DND-41 (cell line): ENCODE measurements at regions not wholly inside any gene's neighbourhood (a gene's known extent, or its start where the extent isn't known, plus 50 kb on each side); places are given as distances from the start of the nearest gene placed in this dataset.

Experiments used
- ATAC-seq: fragments of 200-7000 bp; cut with Tn5 transposase; 3 replicates; pipeline ENCODE4 v1.9.1; 2021; ENCODE audit warnings: low read depth; ENCODE audit not compliant: insufficient read depth
- DNase-seq: peaks from one replicate; pipeline ENCODE4 v3.0.0-alpha.2; 2020
- H2AFZ ChIP-seq: 2 replicates; pipeline ENCODE4 v1.6.0; 2012; ENCODE audit warnings: low read depth, low read length
- H3K27ac ChIP-seq: 2 replicates; pipeline ENCODE4 v1.5.1; 2012; ENCODE audit warnings: low read length, inconsistent platforms
- H3K27me3 ChIP-seq: fragments of 200-600 bp; sonication (generic); 2 replicates; pipeline ENCODE4 v1.6.0; 2012; ENCODE audit warnings: low read length, mild to moderate bottlenecking, inconsistent platforms; ENCODE audit not compliant: insufficient read depth, poor library complexity
- H3K36me3 ChIP-seq: 2 replicates; pipeline ENCODE4 v1.5.1; 2012; ENCODE audit warnings: low read length, inconsistent platforms; ENCODE audit not compliant: insufficient read depth
- H3K4me1 ChIP-seq: 2 replicates; pipeline ENCODE4 v1.5.1; 2012; ENCODE audit warnings: mild to moderate bottlenecking, low read length; ENCODE audit not compliant: insufficient read depth
- H3K4me2 ChIP-seq: 2 replicates; pipeline ENCODE4 v1.6.0; 2012; ENCODE audit warnings: mild to moderate bottlenecking, moderate library complexity, low read length, inconsistent platforms; ENCODE audit not compliant: insufficient read depth
- H3K4me3 ChIP-seq, 2 experiments: fragments of 200-600 bp in 1 of 2; shearing (Covaris generic) in 1 of 2; 2 replicates each; pipeline ENCODE4 v1.5.1; 2012 to 2016; ENCODE audit warnings: inconsistent platforms in 2 of 2, low read length in 2 of 2, mild to moderate bottlenecking in 2 of 2, low read depth in 1 of 2, moderate library complexity in 1 of 2
- H3K79me2 ChIP-seq: 2 replicates; pipeline ENCODE4 v1.6.0; 2012; ENCODE audit warnings: low read length, inconsistent platforms; ENCODE audit not compliant: insufficient read depth
- H3K9ac ChIP-seq: 2 replicates; pipeline ENCODE4 v1.6.0; 2012; ENCODE audit warnings: low read depth, mild to moderate bottlenecking, inconsistent platforms, low read length, moderate library complexity
- H3K9me3 ChIP-seq: 2 replicates; pipeline ENCODE4 v1.5.1; 2012; ENCODE audit warnings: low read length, moderate library complexity, mild to moderate bottlenecking, inconsistent platforms; ENCODE audit not compliant: insufficient read depth, severe bottlenecking
- H4K20me1 ChIP-seq: 2 replicates; pipeline ENCODE4 v1.6.0; 2012; ENCODE audit warnings: low read length; ENCODE audit not compliant: insufficient read depth
- EZH2 ChIP-seq: IDR thresholded peaks from 3 replicates; pipeline ENCODE4 v1.6.1; 2012; ENCODE audit warnings: borderline replicate concordance, low read depth, mild to moderate bottlenecking, moderate library complexity, low read length, inconsistent platforms; ENCODE audit not compliant: severe bottlenecking
- TF ChIP-seq, protein P1 (sequence below): IDR thresholded peaks from 2 replicates; pipeline ENCODE4 v1.5.1; 2012; ENCODE audit warnings: borderline replicate concordance, low read length, moderate library complexity, mild to moderate bottlenecking; ENCODE audit not compliant: poor library complexity, severe bottlenecking; ENCODE audit errors: extremely low read depth

DNA sequence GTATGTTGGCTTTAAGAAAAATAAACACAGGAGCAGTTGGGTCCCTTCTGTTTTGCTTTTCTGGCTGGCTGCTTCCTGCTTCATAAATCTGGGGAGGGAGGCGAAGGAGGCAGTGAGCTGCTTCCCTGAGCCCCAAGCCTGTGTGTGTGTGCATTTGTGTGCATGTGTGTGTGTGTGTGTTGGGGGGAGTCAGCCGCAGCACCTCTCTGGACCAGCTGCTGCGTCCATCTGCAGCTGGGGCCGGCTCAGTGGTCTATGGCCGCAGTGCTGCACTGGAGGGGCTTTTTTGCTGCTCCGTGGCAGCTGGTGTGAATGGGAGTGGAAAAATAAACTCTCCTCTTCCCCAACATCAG, 192.3 kb downstream of the RNF144A start:
- no peak for ATAC-seq
- H3K4me3 ChIP-seq = no peak overlapping the region
- H3K36me3 ChIP-seq = no peaks in the 10 kb centered on the region; the same call in 1 of the 2 replicates
- no peak overlapping the region for H3K27ac ChIP-seq
- no peak for TF ChIP-seq EZH2
- TF ChIP-seq, protein P1, sequence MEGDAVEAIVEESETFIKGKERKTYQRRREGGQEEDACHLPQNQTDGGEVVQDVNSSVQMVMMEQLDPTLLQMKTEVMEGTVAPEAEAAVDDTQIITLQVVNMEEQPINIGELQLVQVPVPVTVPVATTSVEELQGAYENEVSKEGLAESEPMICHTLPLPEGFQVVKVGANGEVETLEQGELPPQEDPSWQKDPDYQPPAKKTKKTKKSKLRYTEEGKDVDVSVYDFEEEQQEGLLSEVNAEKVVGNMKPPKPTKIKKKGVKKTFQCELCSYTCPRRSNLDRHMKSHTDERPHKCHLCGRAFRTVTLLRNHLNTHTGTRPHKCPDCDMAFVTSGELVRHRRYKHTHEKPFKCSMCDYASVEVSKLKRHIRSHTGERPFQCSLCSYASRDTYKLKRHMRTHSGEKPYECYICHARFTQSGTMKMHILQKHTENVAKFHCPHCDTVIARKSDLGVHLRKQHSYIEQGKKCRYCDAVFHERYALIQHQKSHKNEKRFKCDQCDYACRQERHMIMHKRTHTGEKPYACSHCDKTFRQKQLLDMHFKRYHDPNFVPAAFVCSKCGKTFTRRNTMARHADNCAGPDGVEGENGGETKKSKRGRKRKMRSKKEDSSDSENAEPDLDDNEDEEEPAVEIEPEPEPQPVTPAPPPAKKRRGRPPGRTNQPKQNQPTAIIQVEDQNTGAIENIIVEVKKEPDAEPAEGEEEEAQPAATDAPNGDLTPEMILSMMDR = no peak
- no peaks in the 10 kb centered on the region for H4K20me1 ChIP-seq
- no peaks in the 10 kb centered on the region for H3K4me1 ChIP-seq
- no peak for DNase-seq
- no peak overlapping the region for H3K9ac ChIP-seq
- H2AFZ ChIP-seq = no peak overlapping the region
- H3K27me3 ChIP-seq = no peaks in the 10 kb centered on the region
- no peaks in the 10 kb centered on the region for H3K79me2 ChIP-seq
- peaks cover 5% of the 10 kb centered on the region for H3K9me3 ChIP-seq
- H3K4me2 ChIP-seq = no peak overlapping the region

DNA sequence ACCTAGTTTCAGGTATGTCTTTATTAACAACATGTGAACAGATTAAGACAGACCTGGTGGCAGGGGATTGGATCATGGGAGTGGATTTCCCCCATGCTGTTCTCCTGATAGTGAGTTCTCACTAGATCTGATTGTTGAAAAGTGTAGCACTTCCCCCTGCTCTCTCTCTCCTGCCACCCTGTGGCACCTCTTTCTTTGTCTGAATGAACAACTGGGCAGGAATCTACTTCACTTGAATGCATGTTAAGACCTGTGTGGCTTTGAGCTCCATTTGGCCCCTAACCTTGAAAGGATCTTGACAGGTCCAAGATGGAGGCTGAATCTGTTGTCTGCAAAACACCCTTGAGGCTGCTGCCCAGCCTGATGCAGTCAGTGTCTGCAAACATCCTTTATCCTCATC, 194.4 kb downstream of the RNF144A start:
- Histone ChIP-seq H3K9ac (no peak overlapping the region), H3K4me2 (no peak overlapping the region), H3K4me3 (no peak overlapping the region), H3K9me3 (peaks cover 5% of the 10 kb centered on the region), H3K27ac (no peak overlapping the region), H3K4me1 (no peaks in the 10 kb centered on the region), H4K20me1 (no peaks in the 10 kb centered on the region), H2AFZ (no peak overlapping the region), H3K79me2 (no peaks in the 10 kb centered on the region), H3K36me3 (no peaks in the 10 kb centered on the region), H3K27me3 (no peaks in the 10 kb centered on the region)
- TF ChIP-seq, protein P1 = no peak
- TF ChIP-seq EZH2 = no peak
- no peak for DNase-seq
- ATAC-seq = no peak; the same call in 2 of the 3 replicates

DNA sequence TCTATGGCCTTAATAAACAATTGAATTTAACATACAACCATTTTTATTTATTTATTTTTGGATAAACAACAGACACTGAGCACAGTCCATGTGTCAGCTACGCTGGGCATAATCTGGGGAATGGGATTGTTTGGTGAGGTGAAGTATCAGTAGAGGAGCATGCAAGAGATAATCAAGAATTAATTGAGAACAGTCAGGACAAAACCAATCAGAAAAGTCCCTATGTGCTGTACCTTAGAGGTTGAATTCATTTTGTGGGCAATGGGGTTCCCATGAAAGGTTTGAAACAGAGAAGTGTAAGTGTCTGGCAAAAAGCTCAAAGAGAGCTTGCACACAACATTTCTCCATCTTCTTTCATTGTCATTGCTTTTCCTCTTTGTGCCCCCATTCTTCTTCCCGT, 198.2 kb downstream of the RNF144A start:
- DNase-seq = no peak
- Histone ChIP-seq H3K9ac (no peak overlapping the region), H3K9me3 (peaks cover 5% of the 10 kb centered on the region), H4K20me1 (no peaks in the 10 kb centered on the region), H3K79me2 (no peaks in the 10 kb centered on the region), H3K36me3 (peaks cover 4% of the 10 kb centered on the region; the same call in 1 of the 2 replicates), H3K4me2 (no peak overlapping the region), H3K27ac (no peak overlapping the region), H3K27me3 (no peaks in the 10 kb centered on the region), H3K4me3 (no peak overlapping the region), H2AFZ (no peak overlapping the region), H3K4me1 (no peaks in the 10 kb centered on the region)
- TF ChIP-seq EZH2 = no peak
- TF ChIP-seq, protein P1 = no peak
- ATAC-seq = no peak

DNA sequence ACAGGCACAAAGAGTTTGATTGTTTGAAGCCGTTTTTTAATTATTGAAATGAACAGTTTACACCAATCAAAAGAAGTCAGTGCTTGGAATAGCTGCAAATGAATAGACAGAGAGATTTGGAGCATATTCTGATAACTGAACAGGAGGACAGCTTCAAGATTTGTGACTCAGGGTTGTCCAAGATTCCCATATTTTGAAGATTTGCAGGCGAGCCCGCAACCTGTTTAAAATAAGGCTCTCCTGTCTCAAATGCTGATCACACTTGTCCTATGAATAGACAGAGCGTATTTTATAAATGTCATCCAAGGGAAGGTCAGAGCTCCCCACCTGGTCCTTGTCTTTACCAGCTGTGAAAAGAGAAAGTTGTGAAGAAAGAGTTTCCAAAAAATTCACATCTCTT, 198.7 kb downstream of the RNF144A start:
- Histone ChIP-seq H3K79me2 (no peaks in the 10 kb centered on the region), H3K4me2 (no peak overlapping the region), H4K20me1 (no peaks in the 10 kb centered on the region), H3K4me3 (no peak overlapping the region), H3K9me3 (peaks cover 5% of the 10 kb centered on the region), H3K4me1 (no peaks in the 10 kb centered on the region), H3K27me3 (no peaks in the 10 kb centered on the region), H3K36me3 (peaks cover 4% of the 10 kb centered on the region; the same call in 1 of the 2 replicates), H3K9ac (no peak overlapping the region), H3K27ac (no peak overlapping the region), H2AFZ (no peak overlapping the region)
- TF ChIP-seq, protein P1 = no peak
- TF ChIP-seq EZH2 = no peak
- DNase-seq (no peak), ATAC-seq (no peak)
